ENCODE measurements at regions not wholly inside any gene's neighbourhood (a gene's known extent, or its start where the extent isn't known, plus 50 kb on each side); places are given as distances from the start of the nearest gene placed in this dataset.

- H3K9me3 ChIP-seq (ENCODE audit: control insufficient read depth, insufficient read depth, low read length) = no peaks in the 10 kb centered on the region
- no peak overlapping the region for H3K4me3 ChIP-seq (ENCODE audit: low read length)
- H3K4me1 ChIP-seq (ENCODE audit: control insufficient read depth, low read length) = no peaks in the 10 kb centered on the region
- no peaks in the 10 kb centered on the region for H3F3A ChIP-seq (ENCODE audit: control insufficient read depth, insufficient read depth)
- H3K9me2 ChIP-seq (replicated peaks; ENCODE audit: control insufficient read depth, low read length) = no peaks in the 10 kb centered on the region
- H3K4me2 ChIP-seq (ENCODE audit: low read length) = no peak overlapping the region
- no peaks in the 10 kb centered on the region for H3K27me3 ChIP-seq (ENCODE audit: control insufficient read depth, low read length)
- no peak for TF ChIP-seq CTCF (IDR thresholded peaks at IDR 0.05; ENCODE audit: low read depth, low read length, poor library complexity, severe bottlenecking)
- TF ChIP-seq EZH2phosphoT487 (IDR thresholded peaks at IDR 0.05; ENCODE audit: borderline replicate concordance, low read length) = no peak
- H3K36me3 ChIP-seq (ENCODE audit: control insufficient read depth, low read length) = no peaks in the 10 kb centered on the region
- H3K27ac ChIP-seq (ENCODE audit: low read depth, low read length) = no peak overlapping the region
- no peaks in the 10 kb centered on the region for H3K79me2 ChIP-seq (ENCODE audit: control insufficient read depth, low read length)
- no peaks in the 10 kb centered on the region for H4K20me1 ChIP-seq (ENCODE audit: control insufficient read depth, insufficient read depth, low read depth, low read length)
Observed at GRCh38 chr18:56321470-56321869, 316.9 kb downstream of the TXNL1 start.

GRCh38 chr18:56319953-56320352 lies 318.4 kb downstream of the TXNL1 start:
- H3K9me3 ChIP-seq (ENCODE audit: control insufficient read depth, insufficient read depth, low read length) = no peaks in the 10 kb centered on the region
- H4K20me1 ChIP-seq (ENCODE audit: control insufficient read depth, insufficient read depth, low read depth, low read length) = no peaks in the 10 kb centered on the region
- H3K4me2 ChIP-seq (ENCODE audit: low read length) = no peak overlapping the region
- no peaks in the 10 kb centered on the region for H3K9me2 ChIP-seq (replicated peaks; ENCODE audit: control insufficient read depth, low read length)
- TF ChIP-seq CTCF (IDR thresholded peaks at IDR 0.05; ENCODE audit: low read depth, low read length, poor library complexity, severe bottlenecking) = no peak
- TF ChIP-seq EZH2phosphoT487 (IDR thresholded peaks at IDR 0.05; ENCODE audit: borderline replicate concordance, low read length) = no peak
- no peak overlapping the region for H3K4me3 ChIP-seq (ENCODE audit: low read length)
- H3K36me3 ChIP-seq (ENCODE audit: control insufficient read depth, low read length) = no peaks in the 10 kb centered on the region
- H3K27me3 ChIP-seq (ENCODE audit: control insufficient read depth, low read length) = no peaks in the 10 kb centered on the region
- H3K4me1 ChIP-seq (ENCODE audit: control insufficient read depth, low read length) = no peaks in the 10 kb centered on the region
- H3K27ac ChIP-seq (ENCODE audit: low read depth, low read length) = no peak overlapping the region
- no peaks in the 10 kb centered on the region for H3F3A ChIP-seq (ENCODE audit: control insufficient read depth, insufficient read depth)
- no peaks in the 10 kb centered on the region for H3K79me2 ChIP-seq (ENCODE audit: control insufficient read depth, low read length)

- Histone ChIP-seq H3K27me3 (ENCODE audit: control insufficient read depth, low read length) (no peaks in the 10 kb centered on the region), H3K27ac (ENCODE audit: low read depth, low read length) (no peak overlapping the region), H3K9me2 (replicated peaks; ENCODE audit: control insufficient read depth, low read length) (no peaks in the 10 kb centered on the region), H3K4me2 (ENCODE audit: low read length) (no peak overlapping the region), H3K4me1 (ENCODE audit: control insufficient read depth, low read length) (no peaks in the 10 kb centered on the region), H3K9me3 (ENCODE audit: control insufficient read depth, insufficient read depth, low read length) (no peaks in the 10 kb centered on the region), H3K4me3 (ENCODE audit: low read length) (no peak overlapping the region), H3K79me2 (ENCODE audit: control insufficient read depth, low read length) (no peaks in the 10 kb centered on the region), H3F3A (ENCODE audit: control insufficient read depth, insufficient read depth) (no peaks in the 10 kb centered on the region), H4K20me1 (ENCODE audit: control insufficient read depth, insufficient read depth, low read depth, low read length) (no peaks in the 10 kb centered on the region), H3K36me3 (ENCODE audit: control insufficient read depth, low read length) (no peaks in the 10 kb centered on the region)
- TF ChIP-seq CTCF (IDR thresholded peaks at IDR 0.05; ENCODE audit: low read depth, low read length, poor library complexity, severe bottlenecking) (no peak), EZH2phosphoT487 (IDR thresholded peaks at IDR 0.05; ENCODE audit: borderline replicate concordance, low read length) (no peak)
Observed at GRCh38 chr18:56316727-56317126, 321.7 kb downstream of the TXNL1 start.

- H3K27me3 ChIP-seq (ENCODE audit: control insufficient read depth, low read length) = no peaks in the 10 kb centered on the region
- H3K36me3 ChIP-seq (ENCODE audit: control insufficient read depth, low read length) = no peaks in the 10 kb centered on the region
- H3K4me2 ChIP-seq (ENCODE audit: low read length) = no peak overlapping the region
Observed at GRCh38 chr18:56315363-56315762, 323.0 kb downstream of the TXNL1 start.

More at GRCh38 chr18:56315363-56315762, 323.0 kb downstream of the TXNL1 start:
- Histone ChIP-seq H3K4me1 (ENCODE audit: control insufficient read depth, low read length) (no peaks in the 10 kb centered on the region), H3K9me2 (replicated peaks; ENCODE audit: control insufficient read depth, low read length) (no peaks in the 10 kb centered on the region), H3K9me3 (ENCODE audit: control insufficient read depth, insufficient read depth, low read length) (no peaks in the 10 kb centered on the region), H3K79me2 (ENCODE audit: control insufficient read depth, low read length) (no peaks in the 10 kb centered on the region), H3K4me3 (ENCODE audit: low read length) (no peak overlapping the region), H3K27ac (ENCODE audit: low read depth, low read length) (no peak overlapping the region), H4K20me1 (ENCODE audit: control insufficient read depth, insufficient read depth, low read depth, low read length) (no peaks in the 10 kb centered on the region), H3F3A (ENCODE audit: control insufficient read depth, insufficient read depth) (no peaks in the 10 kb centered on the region)
- no peak for TF ChIP-seq CTCF (IDR thresholded peaks at IDR 0.05; ENCODE audit: low read depth, low read length, poor library complexity, severe bottlenecking)
- no peak for TF ChIP-seq EZH2phosphoT487 (IDR thresholded peaks at IDR 0.05; ENCODE audit: borderline replicate concordance, low read length)
